Uterus (tissue), 3 donors: ENCODE measurements at regions not wholly inside any gene's neighbourhood (a gene's known extent, or its start where the extent isn't known, plus 50 kb on each side); places are given as distances from the start of the nearest gene placed in this dataset.

ENCODE experiments used
- DNase-seq, 2 donors: peaks; one replicate each; pipeline ENCODE4 v3.0.0-alpha.2; 2019 to 2020
- H3K27ac ChIP-seq, 2 donors: fragments of 200-600 bp; sonication (generic); 1 replicate in 1 of 2; 2 replicates in 1 of 2; pipeline ENCODE4 v1.5.1; 2016 to 2018
- H3K27me3 ChIP-seq, 2 donors: fragments of 200-600 bp; sonication (generic); one replicate each; pipeline ENCODE4 v1.5.1; 2018 to 2019; ENCODE audit warnings: control low read depth in 1 of 2
- H3K36me3 ChIP-seq, 2 donors: fragments of 200-600 bp; sonication (generic); one replicate each; pipeline ENCODE4 v1.5.1; 2019; ENCODE audit warnings: control low read depth in 1 of 2
- H3K4me1 ChIP-seq, 2 donors: fragments of 200-600 bp; sonication (generic); one replicate each; pipeline ENCODE4 v1.5.1; 2018 to 2019; ENCODE audit warnings: control low read depth in 1 of 2
- H3K4me3 ChIP-seq, 2 donors: fragments of 200-600 bp; sonication (generic); 1 replicate in 1 of 2; 2 replicates in 1 of 2; pipeline ENCODE4 v1.5.1; 2018 to 2019; ENCODE audit warnings: mild to moderate bottlenecking in 1 of 2
- H3K9me3 ChIP-seq, 2 donors: fragments of 200-600 bp; sonication (generic); one replicate each; pipeline ENCODE4 v1.5.1; 2019; ENCODE audit warnings: control low read depth in 1 of 2
- CTCF ChIP-seq, 4 experiments: fragments of 200-600 bp in 2 of 4; fragments of 450-650 bp in 2 of 4; sonication (generic) in 2 of 4; IDR thresholded peaks; one replicate each; pipeline ENCODE4 v1.5.1; 2016 to 2019; ENCODE audit warnings: antibody characterized with exemption in 4 of 4, mild to moderate bottlenecking in 2 of 4, moderate library complexity in 1 of 4
- POLR2A ChIP-seq, 2 donors: fragments of 450-650 bp; IDR thresholded peaks; one replicate each; pipeline ENCODE4 v1.6.1; 2016; ENCODE audit warnings: antibody characterized with exemption in 2 of 2, mild to moderate bottlenecking in 1 of 2, moderate library complexity in 1 of 2
- intact Hi-C: fragments of 100-400 bp; cut with DNase I; formaldehyde crosslinking; loops from one replicate; pipeline ENCODE4 v1.15.1; 2023; ENCODE audit warnings: low total_unique reads
- donor health status: DM: yes; HTN: yes; CAD: no.

GRCh38 chr4:177605252-177605651, 163.0 kb upstream of the AGA start:
- Histone ChIP-seq H3K27ac (no peak overlapping the region), H3K36me3 (no peaks in the 10 kb centered on the region), H3K9me3 (no peaks in the 10 kb centered on the region), H3K4me1 (no peaks in the 10 kb centered on the region), H3K4me3 (no peak overlapping the region), H3K27me3 (no peaks in the 10 kb centered on the region)
- no peak for DNase-seq
- intact Hi-C loops = no loop called here
- TF ChIP-seq CTCF (IDR thresholded peaks at IDR 0.05) (no peak), POLR2A (IDR thresholded peaks at IDR 0.05) (no peak)

GRCh38 chr4:177607111-177607573, 164.9 kb upstream of the AGA start:
- Histone ChIP-seq H3K27me3 (no peaks in the 10 kb centered on the region), H3K9me3 (no peaks in the 10 kb centered on the region), H3K4me1 (no peaks in the 10 kb centered on the region), H3K4me3 (no peak overlapping the region), H3K27ac (no peak overlapping the region), H3K36me3 (no peaks in the 10 kb centered on the region)
- intact Hi-C loops = no loop called here
- no peak for DNase-seq
- TF ChIP-seq CTCF (IDR thresholded peaks at IDR 0.05) = no peak
- no peak for TF ChIP-seq POLR2A (IDR thresholded peaks at IDR 0.05)

- TF ChIP-seq POLR2A (IDR thresholded peaks at IDR 0.05) (no peak), CTCF (IDR thresholded peaks at IDR 0.05) (no peak)
- H3K9me3 ChIP-seq = no peaks in the 10 kb centered on the region
- no peak overlapping the region for H3K4me3 ChIP-seq
- no peaks in the 10 kb centered on the region for H3K27me3 ChIP-seq
- H3K4me1 ChIP-seq = no peaks in the 10 kb centered on the region
- no peak overlapping the region for H3K27ac ChIP-seq
- intact Hi-C loops = no loop called here
- no peak for DNase-seq
- H3K36me3 ChIP-seq = no peaks in the 10 kb centered on the region
These were observed 169.9 kb upstream of the AGA start for GRCh38 chr4:177611974-177612664.

- Histone ChIP-seq H3K4me1 (no peaks in the 10 kb centered on the region), H3K27me3 (no peaks in the 10 kb centered on the region), H3K9me3 (no peaks in the 10 kb centered on the region), H3K27ac (no peak overlapping the region), H3K36me3 (no peaks in the 10 kb centered on the region), H3K4me3 (no peak overlapping the region)
- no peak for DNase-seq
- TF ChIP-seq CTCF (IDR thresholded peaks at IDR 0.05) (no peak), POLR2A (IDR thresholded peaks at IDR 0.05) (no peak)
- intact Hi-C loops = no loop called here
These were observed 170.4 kb upstream of the AGA start for GRCh38 chr4:177612684-177613083.

- no peaks in the 10 kb centered on the region for H3K27me3 ChIP-seq
- TF ChIP-seq CTCF (IDR thresholded peaks at IDR 0.05) (no peak), POLR2A (IDR thresholded peaks at IDR 0.05) (no peak)
- DNase-seq = no peak
- no peak overlapping the region for H3K27ac ChIP-seq
- intact Hi-C loops = no loop called here
- no peaks in the 10 kb centered on the region for H3K4me1 ChIP-seq
- no peak overlapping the region for H3K4me3 ChIP-seq
- no peaks in the 10 kb centered on the region for H3K36me3 ChIP-seq
- no peaks in the 10 kb centered on the region for H3K9me3 ChIP-seq
These were observed 190.2 kb upstream of the AGA start for GRCh38 chr4:177632481-177632880.
